ENCODE measurements at regions not wholly inside any gene's neighbourhood (a gene's known extent, or its start where the extent isn't known, plus 50 kb on each side); places are given as distances from the start of the nearest gene placed in this dataset.
"Not testable (repeated sequence)": the region's sequence is repeated elsewhere in the genome, so short reads cannot be mapped to it uniquely, and the experiment has no call there.

- DNase-seq = no peak
These were observed 82.9 kb downstream of the ZNF737 start for GRCh38 chr19:20482721-20483120.

- DNase-seq = no peak
These were observed 83.8 kb downstream of the ZNF737 start for GRCh38 chr19:20481736-20482135.

DNA sequence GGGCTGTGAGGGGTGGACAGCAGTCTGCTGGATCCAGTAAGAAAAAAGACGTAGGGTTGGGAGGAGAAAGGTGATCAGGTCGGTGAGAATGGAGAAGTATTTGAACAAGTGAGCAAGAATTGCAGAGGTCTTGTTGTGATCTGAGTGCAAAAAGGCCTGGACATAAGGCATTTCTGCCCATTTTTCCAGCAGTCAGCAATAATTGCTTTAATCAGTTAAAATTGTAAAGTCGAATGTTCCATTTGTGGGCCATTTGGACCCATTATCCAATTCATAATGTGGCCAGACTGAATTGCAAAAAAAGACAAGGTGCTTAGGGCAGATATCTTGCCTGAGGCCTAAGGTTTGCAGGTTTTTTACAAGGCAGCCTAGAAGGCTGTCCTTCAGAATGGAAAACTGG is 86.1 kb downstream of the ZNF737 start:
- DNase-seq = no peak

DNA sequence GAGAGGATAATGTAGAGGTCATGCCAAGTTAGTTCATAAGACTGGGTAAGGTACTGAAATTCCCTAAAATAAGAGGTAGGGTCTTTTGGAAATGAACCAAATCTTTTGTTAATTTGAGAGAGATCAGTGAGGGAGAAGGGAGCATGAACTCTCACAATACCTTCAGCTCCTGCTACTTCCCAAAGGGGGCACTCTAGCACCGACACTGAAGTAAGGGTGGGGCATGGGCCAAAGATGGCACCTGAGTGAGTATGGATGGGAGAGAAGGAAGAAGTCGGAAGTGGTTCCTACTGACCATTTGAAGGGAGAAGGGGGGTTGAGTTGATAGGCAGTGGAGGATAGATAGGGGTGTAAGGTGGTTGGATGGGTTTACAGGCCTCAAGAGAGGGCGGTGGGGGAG is 86.6 kb downstream of the ZNF737 start:
- no peak for DNase-seq

- no peak for DNase-seq
These were observed 92.7 kb downstream of the ZNF737 start for GRCh38 chr19:20472854-20473253.

DNA sequence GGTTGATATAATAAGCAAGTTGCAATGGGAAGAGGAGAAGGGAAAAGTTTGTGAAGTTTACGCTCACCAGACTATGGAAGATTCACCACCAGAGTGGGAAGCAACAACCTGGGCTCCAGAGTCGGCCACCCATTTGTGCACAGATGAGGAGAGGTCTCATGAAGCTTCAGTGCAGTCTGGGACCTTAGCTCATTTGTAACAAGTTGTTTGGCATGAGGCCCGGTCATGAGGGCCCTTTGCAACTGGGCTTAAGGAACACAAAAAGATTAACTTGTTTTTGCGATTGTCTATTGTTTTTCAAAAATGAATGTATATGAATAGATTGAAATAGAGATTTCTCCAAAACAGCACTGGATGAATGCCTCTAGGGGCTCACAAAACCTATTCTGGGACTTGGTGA is 94.2 kb downstream of the ZNF737 start:
- DNase-seq = no peak

- DNase-seq = no peak
These were observed 95.0 kb downstream of the ZNF737 start for GRCh38 chr19:20470345-20471135.

- not testable (repeated sequence) for DNase-seq
These were observed 99.0 kb downstream of the ZNF737 start for GRCh38 chr19:20466638-20466990.

DNA sequence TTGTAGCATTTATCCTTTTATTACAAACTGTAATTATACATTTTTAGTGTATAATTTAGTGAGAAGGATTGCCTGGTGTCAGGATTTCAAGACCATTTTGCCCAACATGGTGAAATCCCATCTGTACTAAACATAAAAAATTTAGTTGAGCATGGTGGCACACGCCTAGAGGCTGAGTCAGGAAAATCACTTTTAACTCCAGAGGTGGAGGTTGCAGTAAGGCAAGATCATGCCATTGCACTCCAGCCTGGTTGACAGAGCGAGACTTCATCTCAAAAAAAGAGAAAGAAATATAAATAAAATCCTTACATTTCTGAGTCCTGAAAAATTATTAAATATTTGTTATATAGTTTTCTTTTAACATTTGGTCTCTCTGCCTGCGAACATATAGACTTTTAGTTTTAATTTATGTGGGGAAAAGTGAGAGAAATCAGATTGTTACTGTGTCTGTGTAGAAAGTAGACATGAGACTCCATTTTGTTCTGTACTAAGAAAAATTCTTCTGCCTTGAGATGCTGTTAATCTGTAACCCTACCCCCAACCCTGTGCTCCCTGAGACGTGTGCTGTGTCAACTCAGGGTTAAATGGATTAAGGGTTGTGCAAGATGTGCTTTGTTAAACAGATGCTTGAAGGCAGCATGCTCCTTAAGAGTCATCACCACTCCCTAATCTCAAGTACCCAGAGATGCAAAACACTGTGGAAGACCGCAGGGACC is 99.5 kb downstream of the ZNF737 start:
- DNase-seq = not testable (repeated sequence)

- DNase-seq = no peak
These were observed 112.1 kb downstream of the ZNF737 start for GRCh38 chr19:20453425-20453935.

DNA sequence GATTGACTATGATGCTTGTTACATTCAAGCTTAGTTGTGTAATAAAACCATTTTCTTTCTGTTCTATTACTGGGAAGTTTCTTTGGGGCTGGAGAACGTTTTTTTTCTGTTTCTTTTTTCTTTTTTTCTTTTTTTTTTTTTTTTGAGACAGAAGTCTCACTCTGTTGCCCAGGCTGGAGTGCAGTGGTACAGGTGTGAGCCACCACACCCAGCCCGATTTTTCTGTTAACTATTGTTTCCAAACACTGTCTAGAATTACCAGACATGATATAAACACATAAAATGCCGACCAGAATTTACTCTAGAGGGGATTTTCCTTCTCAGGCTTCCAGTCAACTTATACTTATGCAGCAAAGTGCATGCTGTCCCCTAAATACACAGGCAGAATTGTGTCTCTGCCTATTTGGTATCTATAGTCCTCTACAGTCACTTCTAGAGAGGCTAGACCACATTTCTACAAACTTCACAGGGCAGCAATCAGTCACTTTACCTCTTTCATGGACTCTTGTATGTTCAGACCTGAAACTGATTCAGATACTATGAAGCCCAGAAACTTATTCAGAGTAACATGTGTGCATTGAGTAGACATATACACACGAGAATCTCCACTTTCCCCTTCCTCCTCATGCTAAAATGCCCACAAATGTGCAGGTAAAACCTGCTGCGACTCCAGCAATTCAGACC is 121.2 kb downstream of the ZNF737 start:
- no peak for DNase-seq

DNA sequence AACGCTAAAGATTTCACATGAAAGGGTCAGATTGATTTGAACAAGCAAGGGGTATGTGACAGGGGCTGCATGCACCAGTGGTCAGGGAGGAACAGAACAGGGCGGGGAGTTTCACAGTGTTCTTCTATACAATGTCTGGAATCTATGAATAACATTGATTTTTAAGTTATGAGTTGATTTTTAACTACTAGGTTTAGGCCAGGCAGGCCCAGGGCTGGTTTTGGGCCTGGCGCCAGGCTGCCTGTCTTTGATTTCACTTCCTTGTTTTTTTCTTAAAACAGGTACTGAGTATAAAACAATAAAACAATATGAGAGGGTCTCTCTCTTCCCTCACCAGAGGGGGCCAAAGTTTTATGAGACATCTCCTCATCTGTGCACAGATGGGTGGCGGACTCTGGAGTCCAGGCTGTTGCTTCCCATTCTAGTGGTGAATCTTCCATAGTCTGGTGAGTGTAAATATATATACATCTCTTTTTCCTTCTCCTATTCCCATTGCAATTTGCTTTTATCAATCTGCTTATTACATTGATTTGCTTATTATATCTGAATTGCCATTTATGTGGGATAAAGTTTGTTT is 133.2 kb downstream of the ZNF737 start:
- not testable (repeated sequence) for DNase-seq

- no peak for DNase-seq
These were observed 133.8 kb downstream of the ZNF737 start for GRCh38 chr19:20431826-20432225.

DNA sequence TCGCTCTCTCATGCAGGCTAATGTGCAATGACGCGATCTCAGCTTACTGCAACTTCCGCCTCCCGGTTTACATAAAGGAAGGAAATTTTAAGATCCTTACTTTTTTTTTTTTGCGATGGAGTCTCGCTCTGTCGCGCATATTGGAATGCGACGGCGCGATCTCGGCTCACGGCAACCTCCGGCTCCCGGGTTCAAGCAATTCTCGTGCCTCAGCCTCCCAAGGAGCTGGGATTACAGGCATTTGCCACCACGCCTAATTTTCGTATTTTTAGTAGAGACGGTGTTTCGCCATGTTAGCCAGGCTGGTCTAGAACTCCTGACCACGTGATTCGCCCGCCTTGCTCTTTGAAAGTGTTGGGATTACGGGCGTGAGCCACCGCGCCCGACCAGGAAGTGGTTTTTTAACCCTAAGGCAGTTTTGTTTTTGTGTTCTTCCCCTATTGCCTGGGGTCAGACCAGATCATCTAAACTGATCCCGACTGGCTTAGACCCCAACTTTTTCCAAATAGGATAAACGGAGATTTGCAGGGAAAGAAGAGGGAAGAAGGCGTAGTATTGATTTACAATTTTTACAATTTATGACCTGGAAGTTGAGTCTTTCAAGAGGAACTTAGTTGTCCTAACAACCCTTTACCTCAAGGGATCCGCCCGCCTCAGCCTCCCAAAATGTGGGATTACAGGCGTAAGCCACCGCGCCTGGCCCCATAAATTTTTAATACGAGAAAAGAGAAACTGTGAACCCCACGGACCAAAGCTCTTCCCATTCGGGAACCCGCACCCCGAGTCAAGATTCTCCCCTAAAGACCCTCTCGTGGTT is 142.0 kb downstream of the ZNF737 start:
- DNase-seq = no peak

- no peak for DNase-seq
These were observed 143.1 kb downstream of the ZNF737 start for GRCh38 chr19:20422216-20423205.

DNA sequence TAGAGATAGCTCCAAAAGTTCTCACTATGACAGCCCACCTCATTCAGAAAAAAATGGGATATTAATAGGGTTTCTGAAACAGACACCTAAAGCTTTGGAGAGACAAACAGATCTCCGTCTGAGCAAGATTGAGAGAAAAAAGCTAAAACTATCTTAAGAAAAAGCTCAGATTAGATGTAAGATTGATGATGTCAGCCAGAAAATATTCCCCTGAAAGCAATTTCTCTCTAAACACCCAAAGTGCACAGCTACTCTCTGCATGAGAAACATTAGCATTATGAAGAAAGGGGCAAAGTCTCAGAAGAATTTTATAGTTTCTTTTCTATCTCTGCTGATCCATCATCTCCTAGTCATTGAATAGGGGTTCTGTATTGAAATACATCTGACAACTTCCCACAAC is 148.9 kb downstream of the ZNF737 start:
- DNase-seq = no peak

DNA sequence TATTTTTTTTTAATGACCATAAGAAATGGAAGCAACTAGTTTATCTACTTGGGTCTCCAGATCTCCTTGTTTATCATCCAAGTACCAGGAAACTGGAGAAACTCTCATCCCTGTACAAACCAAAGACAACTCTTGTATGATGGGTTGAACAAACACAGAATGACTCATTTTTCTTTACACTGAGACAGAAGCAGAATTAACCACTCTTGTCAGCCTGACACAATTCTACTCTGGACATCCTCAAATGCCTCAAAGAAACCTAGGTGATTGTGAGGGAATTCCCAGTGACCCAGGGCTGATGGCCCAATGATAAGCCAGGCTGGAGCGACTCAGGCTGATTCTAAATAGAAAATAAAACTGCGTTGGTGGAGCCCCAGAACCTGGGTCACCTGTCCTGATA is 151.5 kb downstream of the ZNF737 start:
- DNase-seq = no peak

DNA sequence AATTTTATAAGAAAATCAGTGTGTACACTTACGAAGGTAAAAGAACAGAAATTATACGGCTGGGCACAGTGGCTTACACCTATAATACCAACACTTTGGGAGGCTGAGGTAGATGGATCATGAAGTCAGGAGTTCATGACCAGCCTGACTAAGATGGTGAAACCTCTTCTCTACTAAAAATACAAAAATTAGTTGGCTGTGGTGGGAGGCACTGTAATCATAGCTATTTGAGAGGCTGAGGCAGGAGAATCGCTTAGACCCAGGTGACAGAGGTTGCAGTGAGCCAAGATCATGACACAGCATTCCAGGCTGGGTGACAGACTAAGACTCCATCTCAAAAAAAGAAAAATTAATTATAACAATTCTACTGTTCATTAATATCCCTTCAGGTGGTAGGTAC is 151.9 kb downstream of the ZNF737 start:
- no peak for DNase-seq

DNA sequence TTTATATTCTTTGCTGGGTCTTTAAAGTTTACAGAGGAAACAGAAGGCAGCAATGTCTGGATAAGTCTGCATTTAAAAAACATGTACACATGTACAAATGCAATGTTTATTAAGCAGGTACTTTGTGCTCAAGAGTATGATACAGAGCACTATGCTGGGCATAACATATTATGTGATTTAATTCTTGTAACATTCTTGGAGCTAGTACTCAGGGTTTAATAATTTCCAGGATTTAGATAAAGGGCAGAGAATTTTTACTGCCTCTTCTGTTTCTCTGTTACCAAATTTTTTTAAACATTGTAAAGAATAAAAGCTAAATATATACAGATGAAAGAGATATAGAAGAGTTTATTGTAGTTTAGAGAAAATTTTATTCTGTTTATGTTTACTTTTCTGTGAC is 152.7 kb downstream of the ZNF737 start:
- DNase-seq = no peak

DNA sequence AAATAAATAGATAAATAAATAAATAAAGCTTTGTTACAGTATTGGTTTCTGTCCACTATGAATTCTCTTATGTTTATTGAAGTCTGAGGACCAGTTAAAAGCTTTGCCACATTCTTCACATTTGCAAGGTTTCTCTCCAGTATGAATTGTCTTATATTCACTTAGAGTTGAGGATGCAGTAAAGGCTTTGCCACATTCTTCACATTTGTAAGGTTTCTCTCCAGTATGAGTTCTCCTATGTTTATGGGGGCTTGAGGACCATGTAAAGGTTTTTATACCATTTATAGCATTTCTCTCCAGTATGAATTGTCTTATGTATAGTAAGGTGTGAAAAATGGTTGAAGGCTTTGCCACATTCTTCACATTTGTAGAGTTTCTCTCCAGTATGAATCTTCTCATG is 168.3 kb downstream of the ZNF737 start:
- no peak for DNase-seq

- no peak for DNase-seq
These were observed 176.8 kb downstream of the ZNF737 start for GRCh38 chr19:20388706-20389225.

Measured in NCI-H345 (cell line).